Activated naive CD8-positive, alpha-beta T cell treated with anti-CD3 and anti-CD28 coated beads, Interleukin-2, amount 10 ng/mL, durations not matched to agents 7 days and 5 days (primary cell): ENCODE measurements at regions not wholly inside any gene's neighbourhood (a gene's known extent, or its start where the extent isn't known, plus 50 kb on each side); places are given as distances from the start of the nearest gene placed in this dataset.

Source experiments
- ATAC-seq: fragments of 150-1000 bp; cut with Tn5 transposase; one replicate; pipeline ENCODE4 v1.10.0; 2021; ENCODE audit warnings: low read depth, moderate library complexity
- POLR2A ChIA-PET: fragments of 350-600 bp; sonication (Branson Sonifier 250); formaldehyde crosslinking; loops from one replicate; lab custom pipeline; 2021; ENCODE audit warnings: antibody characterized with exemption; lab: Charles Lee
- DNase-seq: peaks from one replicate; pipeline ENCODE4 v3.0.0; 2021
- H3K27ac Mint-ChIP-seq: one replicate; pipeline ENCODE4 v1.8.0; 2022; ENCODE audit warnings: mild to moderate bottlenecking, mixed read lengths
- H3K27me3 Mint-ChIP-seq: one replicate; pipeline ENCODE4 v1.8.0; 2022; ENCODE audit warnings: mild to moderate bottlenecking, moderate library complexity, mixed read lengths
- H3K36me3 Mint-ChIP-seq: one replicate; pipeline ENCODE4 v1.8.0; 2021; ENCODE audit warnings: mild to moderate bottlenecking, mixed read lengths
- H3K4me1 Mint-ChIP-seq: one replicate; pipeline ENCODE4 v1.8.0; 2021; ENCODE audit warnings: mixed read lengths
- H3K4me3 Mint-ChIP-seq: one replicate; pipeline ENCODE4 v1.8.0; 2022; ENCODE audit warnings: mild to moderate bottlenecking, moderate library complexity, mixed read lengths
- H3K9me3 Mint-ChIP-seq: one replicate; pipeline ENCODE4 v1.8.0; 2021; ENCODE audit warnings: mixed read lengths

DNA sequence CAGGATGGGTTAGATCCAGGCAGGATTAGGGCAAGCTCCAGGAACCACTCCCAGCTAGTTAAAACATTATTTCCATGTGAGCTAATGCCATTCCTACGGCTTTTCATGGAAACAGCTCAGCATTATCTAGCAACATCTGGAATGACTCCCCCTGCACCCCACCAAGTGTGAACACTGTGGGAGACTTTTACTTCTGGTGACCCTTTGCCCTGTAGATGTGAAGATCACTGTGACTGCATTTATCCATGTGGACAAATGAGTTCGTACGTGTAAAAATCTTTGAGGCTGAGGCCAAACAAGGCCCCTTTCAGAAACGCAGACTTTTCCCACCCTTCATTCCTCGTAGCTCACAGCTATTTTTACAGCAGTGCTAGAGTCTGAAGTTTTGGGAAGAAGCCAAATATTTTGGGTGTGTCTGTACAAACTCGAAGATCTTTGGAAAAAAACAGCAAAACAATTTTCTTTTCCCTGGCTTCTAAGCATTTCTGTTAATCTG is 221.8 kb upstream of the SOX4 start:
- ATAC-seq (no peak), DNase-seq (no peak)
- H3K27ac Mint-ChIP-seq = no peak overlapping the region
- H3K27me3 Mint-ChIP-seq = no peaks in the 10 kb centered on the region
- H3K4me1 Mint-ChIP-seq = no peaks in the 10 kb centered on the region
- POLR2A ChIA-PET = no interaction called here
- H3K36me3 Mint-ChIP-seq = no peaks in the 10 kb centered on the region
- no peaks in the 10 kb centered on the region for H3K9me3 Mint-ChIP-seq
- H3K4me3 Mint-ChIP-seq = no peak overlapping the region

DNA sequence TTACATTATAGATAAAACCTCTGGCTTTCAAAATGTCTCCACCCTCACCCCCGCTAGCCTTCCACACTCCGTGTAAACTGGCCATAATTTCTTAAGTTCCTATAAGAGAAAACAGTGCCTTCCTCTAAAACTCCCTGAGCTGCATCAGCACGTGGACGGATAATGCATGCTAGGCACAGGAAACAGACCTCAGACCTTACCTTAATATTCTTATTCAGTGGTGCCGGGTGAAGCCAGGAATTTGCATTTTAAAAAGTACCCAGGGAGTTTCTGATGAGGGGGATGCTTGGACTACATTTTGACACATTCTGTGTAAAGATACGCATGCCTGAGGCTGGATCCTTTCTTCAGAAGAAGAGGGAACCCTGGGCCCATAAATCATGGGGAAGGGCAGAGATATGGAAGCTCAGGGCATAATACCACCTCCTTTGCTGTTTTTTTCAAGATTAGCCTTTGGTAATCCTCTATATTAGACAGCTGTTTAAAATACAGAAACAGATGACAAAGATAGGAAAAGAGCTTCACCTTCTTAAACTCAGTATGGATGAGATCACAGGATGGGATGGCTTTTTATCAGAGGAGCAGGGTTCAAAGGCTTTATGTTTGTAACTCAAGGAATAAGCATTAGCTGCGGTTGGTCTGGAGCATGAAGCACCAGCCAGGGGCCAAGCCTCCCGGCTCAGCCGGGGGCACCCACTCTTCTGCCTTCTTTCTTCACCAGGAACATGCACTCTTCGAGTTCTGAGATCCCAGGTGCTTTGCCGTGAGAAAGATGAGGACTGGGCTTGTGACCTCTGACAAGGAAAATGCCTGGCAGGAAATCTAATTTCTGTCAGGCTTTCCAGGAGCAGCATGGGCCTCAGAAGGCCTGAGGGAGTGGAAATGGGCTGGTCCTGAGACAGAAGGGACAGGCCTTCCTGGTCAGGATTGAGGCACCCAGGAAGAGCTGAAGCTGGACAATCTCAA is 218.1 kb upstream of the SOX4 start:
- Mint-ChIP-seq H3K27me3 (no peaks in the 10 kb centered on the region), H3K4me1 (no peaks in the 10 kb centered on the region), H3K9me3 (no peaks in the 10 kb centered on the region), H3K4me3 (no peak overlapping the region), H3K27ac (no peak overlapping the region), H3K36me3 (no peaks in the 10 kb centered on the region)
- ATAC-seq (no peak), DNase-seq (no peak)
- POLR2A ChIA-PET = no interaction called here

DNA sequence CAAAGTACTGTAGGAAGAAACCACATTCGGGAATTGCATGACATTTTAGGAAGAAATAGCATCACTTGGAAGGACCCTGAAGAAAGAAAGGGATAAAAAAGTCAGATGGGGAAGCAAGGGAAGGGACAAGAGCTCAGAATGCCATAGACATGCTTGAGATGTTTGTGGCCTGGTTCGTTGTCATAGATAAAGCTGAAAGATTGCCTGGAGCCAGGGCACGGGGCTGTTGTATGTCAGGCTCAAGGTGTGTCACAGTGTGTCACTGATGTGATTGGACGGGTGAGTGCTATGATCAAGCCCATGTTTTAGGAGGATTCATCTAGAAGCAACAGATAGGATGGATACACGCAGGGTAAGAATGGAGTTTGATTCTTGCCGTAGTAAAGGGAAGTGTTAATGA is 216.2 kb upstream of the SOX4 start:
- Mint-ChIP-seq H3K27me3 (no peaks in the 10 kb centered on the region), H3K4me1 (no peaks in the 10 kb centered on the region), H3K27ac (no peak overlapping the region), H3K4me3 (no peak overlapping the region), H3K36me3 (no peaks in the 10 kb centered on the region), H3K9me3 (no peaks in the 10 kb centered on the region)
- no peak for ATAC-seq
- DNase-seq = no peak
- POLR2A ChIA-PET = no interaction called here

DNA sequence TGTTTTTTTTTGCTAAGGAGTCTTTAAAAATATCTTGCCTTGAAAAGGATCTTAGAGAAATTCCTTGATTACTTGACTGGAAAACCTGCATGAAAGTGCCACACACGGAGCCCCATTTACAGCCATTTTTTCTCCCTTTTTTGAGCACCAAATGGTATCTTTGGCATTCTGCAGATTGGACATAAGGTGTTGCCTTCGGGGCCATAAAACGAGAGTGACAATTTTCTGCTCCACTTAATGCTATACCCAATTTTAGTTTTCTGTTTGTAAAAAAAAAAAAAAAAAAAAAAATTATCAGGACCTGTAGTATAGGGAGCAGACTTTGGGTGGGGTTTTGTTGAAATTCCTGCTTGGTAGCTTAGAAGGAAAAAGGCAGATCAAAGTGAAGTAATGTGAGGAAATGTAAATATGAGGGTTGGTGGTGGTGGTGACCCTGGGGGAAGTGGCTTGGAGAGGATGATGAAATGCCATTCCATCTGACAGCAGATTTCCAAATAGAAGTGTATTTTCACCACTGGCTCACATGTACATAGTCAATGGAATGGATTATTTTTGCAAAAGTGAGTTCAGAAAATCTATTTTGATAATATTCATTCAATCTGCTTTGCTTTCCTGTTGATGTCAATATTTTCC is 212.1 kb upstream of the SOX4 start:
- ATAC-seq = no peak
- H3K4me3 Mint-ChIP-seq = no peak overlapping the region
- POLR2A ChIA-PET = no interaction called here

DNA sequence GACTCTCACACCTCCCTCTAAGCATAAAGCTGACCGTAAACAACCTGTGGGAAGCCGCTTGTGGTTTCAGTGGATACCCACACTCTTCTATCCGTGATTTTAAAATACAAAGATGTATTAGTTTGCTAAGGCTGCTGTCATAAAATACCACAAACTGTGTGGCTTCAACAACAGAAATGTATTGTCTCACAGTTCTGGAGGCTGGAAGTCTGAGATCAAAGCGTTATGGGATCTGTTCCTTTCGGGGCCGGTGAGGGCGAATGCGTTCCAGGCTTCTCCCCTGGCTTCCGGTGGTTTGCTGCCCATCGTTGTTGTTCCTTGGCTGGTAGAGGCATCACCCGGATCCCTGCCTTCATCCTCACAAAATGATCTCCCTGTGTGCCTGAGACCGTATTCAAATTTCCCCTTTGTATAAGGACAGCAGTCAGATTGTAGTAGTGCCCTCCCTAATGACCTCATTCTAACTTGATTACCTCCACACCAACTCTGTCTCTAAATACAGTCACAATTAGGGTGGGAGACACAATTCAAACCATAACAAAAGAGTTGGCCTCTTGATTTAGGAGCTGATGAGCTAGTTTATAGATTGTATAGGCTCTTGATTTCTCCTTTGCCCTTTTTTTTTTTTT is 210.6 kb upstream of the SOX4 start:
- Mint-ChIP-seq H3K4me1 (no peaks in the 10 kb centered on the region), H3K4me3 (no peak overlapping the region), H3K27me3 (no peaks in the 10 kb centered on the region), H3K36me3 (no peaks in the 10 kb centered on the region), H3K9me3 (no peaks in the 10 kb centered on the region), H3K27ac (no peak overlapping the region)
- ATAC-seq = no peak
- DNase-seq = no peak
- POLR2A ChIA-PET = no interaction called here

More for the DNA sequence above, 212.1 kb upstream of the SOX4 start:
- no peak overlapping the region for H3K27ac Mint-ChIP-seq
- H3K36me3 Mint-ChIP-seq = no peaks in the 10 kb centered on the region
- no peaks in the 10 kb centered on the region for H3K4me1 Mint-ChIP-seq
- H3K9me3 Mint-ChIP-seq = no peaks in the 10 kb centered on the region
- no peaks in the 10 kb centered on the region for H3K27me3 Mint-ChIP-seq
- DNase-seq = no peak

DNA sequence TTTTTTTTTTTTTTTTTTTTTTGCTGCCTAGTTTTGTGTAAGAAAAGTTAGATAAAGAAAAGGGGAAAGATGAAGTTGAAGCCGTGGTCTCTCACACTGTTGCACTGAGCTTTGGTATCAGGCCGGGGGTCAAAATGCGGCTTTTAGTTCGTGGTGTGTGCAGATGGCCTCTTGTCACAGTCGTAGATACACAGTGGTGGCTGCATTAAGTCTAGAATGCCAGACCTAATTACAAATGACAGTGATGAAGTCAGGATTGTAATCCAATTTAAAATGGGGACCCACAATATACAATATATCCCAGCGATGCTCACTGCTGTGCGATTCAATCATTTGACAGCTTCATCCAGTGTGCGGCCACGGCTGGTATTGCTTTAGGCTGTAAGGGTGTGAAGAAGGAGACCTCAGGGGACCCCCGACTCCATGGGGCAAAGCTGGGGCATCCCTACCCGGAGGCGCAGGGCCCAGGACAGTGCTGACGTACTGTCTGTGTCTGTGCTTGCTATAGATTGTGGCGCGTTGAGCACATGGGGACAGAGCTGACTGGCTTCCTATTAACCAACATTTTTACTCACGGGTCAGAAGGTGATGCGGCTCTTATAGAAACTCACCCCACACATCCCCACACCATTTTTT is 210.0 kb upstream of the SOX4 start:
- no peak for ATAC-seq
- Mint-ChIP-seq H3K9me3 (no peaks in the 10 kb centered on the region), H3K4me3 (no peak overlapping the region), H3K27me3 (no peaks in the 10 kb centered on the region), H3K27ac (no peak overlapping the region), H3K4me1 (no peaks in the 10 kb centered on the region), H3K36me3 (no peaks in the 10 kb centered on the region)
- POLR2A ChIA-PET = no interaction called here
- no peak for DNase-seq

DNA sequence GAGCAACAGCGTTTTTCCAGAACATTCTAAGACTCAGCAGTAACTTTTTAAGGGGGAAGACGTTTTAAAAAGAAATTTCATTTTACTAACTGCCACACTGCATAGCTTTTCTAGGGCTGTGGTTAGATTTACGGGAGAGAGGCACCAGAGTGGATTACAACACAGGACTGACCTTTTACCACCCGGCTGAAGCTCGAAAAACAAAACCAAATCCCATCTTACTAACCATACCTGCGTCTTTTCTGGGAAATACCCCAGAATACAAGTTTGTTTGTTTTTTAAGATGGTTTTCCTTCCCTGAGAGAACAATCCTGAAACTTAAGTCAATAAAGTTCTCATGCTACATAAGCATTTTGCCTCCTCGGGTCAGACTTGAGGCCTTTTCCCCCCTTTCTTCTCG is 209.3 kb upstream of the SOX4 start:
- DNase-seq (no peak), ATAC-seq (no peak)
- Mint-ChIP-seq H3K4me1 (no peaks in the 10 kb centered on the region), H3K27me3 (no peaks in the 10 kb centered on the region), H3K4me3 (no peak overlapping the region), H3K36me3 (no peaks in the 10 kb centered on the region), H3K9me3 (no peaks in the 10 kb centered on the region), H3K27ac (no peak overlapping the region)
- POLR2A ChIA-PET = no interaction called here

DNA sequence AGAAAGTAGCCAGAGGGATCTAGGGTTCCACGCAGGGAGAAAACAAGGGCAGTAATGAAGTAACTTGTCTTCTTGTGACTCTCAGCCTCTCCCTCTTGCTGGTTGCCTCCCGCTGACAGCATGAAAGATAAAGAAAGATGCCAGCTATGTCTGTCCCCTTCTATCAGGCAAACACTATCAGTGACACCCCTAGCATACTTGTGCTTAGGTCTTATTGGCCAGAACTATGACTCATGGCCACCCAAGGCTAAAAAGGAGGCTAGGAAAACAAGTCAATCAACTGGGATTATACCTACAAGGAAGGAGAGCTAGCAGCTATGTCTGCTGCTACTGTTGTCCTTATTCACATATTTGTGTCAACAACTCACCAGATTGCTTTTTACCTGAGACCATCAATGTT is 206.8 kb upstream of the SOX4 start:
- no peak overlapping the region for H3K4me3 Mint-ChIP-seq
- H3K27ac Mint-ChIP-seq = no peak overlapping the region
- no peaks in the 10 kb centered on the region for H3K4me1 Mint-ChIP-seq
- ATAC-seq (no peak), DNase-seq (no peak)
- no peaks in the 10 kb centered on the region for H3K36me3 Mint-ChIP-seq
- POLR2A ChIA-PET = no interaction called here
- peaks cover 7% of the 10 kb centered on the region for H3K27me3 Mint-ChIP-seq
- H3K9me3 Mint-ChIP-seq = peaks cover 2% of the 10 kb centered on the region

DNA sequence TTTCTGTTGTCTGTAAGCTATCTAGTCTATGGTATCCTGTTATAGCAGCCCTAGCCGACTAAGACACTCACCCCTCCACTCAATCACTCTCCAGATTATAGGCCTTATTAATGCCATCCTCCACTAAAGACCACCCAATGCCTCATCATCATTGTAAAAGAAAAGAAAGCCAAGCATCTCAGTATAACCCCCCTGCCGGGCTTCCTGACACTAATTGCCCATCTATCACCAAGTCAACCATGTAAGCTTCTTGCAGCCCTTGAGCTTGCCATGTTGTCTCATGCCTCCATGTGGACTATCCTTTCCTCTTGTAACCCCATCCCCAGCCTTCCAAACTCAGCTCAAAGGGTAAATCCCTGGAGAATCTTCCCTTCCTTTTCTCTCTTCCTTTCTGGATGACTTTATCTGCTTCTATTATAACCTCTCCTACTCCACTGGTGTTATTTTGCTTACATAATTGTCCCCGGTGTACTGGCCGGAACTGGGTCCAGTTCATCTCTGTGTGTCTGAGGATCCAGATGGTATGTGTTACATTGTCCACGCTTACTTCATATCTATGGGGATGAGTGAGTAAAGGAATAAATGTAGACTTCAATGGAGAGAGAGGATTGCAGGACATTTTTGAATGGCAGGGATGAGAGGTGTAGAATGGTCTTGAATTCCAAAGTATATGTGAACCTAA is 202.9 kb upstream of the SOX4 start:
- ATAC-seq (no peak), DNase-seq (no peak)
- Mint-ChIP-seq H3K27ac (no peak overlapping the region), H3K27me3 (peaks cover 7% of the 10 kb centered on the region), H3K36me3 (no peaks in the 10 kb centered on the region), H3K4me1 (no peaks in the 10 kb centered on the region), H3K4me3 (no peak overlapping the region), H3K9me3 (peaks cover 2% of the 10 kb centered on the region)
- POLR2A ChIA-PET = no interaction called here

DNA sequence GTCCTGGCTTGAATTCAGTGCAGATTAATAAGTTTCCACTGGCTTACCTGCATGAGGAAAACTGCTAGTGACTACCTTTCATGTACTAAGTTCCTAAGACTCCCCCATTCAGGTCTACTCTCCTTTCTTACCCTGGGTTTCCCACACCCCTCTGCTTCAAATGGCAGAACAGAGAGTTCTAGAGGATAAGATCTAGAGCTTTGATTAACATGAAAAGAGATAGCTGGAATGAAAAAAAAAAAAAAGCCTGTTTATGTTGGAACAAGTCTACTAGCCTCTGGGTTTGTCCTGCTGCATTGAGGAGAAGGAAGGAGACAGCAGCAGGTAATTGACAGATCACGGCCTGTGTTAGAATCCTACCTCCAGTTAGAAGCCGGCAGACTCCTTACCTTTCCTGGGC is 201.4 kb upstream of the SOX4 start:
- DNase-seq (no peak), ATAC-seq (no peak)
- POLR2A ChIA-PET = no interaction called here
- H3K4me1 Mint-ChIP-seq = no peaks in the 10 kb centered on the region
- no peak overlapping the region for H3K4me3 Mint-ChIP-seq
- peaks cover 7% of the 10 kb centered on the region for H3K27me3 Mint-ChIP-seq
- peaks cover 2% of the 10 kb centered on the region for H3K9me3 Mint-ChIP-seq
- H3K36me3 Mint-ChIP-seq = no peaks in the 10 kb centered on the region
- no peak overlapping the region for H3K27ac Mint-ChIP-seq

DNA sequence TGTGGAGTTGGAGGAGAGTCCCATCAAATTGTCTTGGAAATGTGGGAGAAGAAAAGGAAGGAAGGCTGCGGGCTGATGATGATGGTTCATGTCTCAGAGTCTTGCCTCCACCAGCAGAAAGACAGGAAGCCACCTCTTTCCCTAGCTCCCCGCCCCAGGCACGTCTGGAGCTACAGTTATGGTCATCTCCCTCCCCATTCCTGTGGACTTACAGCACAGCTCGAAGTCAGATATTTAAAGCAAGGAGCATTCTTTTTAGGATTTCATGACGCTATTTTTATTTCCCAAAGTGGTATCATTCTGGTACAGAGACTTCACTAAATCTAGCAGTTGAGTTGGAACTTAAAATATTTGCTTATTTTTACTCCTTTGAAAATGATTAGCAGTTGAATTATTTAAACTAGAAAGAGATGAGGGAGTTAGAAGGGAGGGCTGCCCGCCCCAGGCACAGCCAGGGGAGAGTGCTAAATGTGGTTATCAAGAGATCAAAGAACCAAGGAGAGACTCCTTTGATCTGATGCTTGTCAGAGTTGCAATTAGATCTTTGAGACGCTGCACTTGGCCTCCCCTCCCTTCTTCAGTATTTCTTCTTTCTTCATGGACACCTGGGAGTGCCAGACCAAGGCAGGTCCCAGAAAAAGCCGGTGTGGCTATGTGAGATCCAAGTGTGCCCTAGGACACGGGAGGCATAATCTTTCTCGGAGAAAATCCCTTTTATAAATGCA is 199.9 kb upstream of the SOX4 start:
- Mint-ChIP-seq H3K27ac (no peak overlapping the region), H3K9me3 (peaks cover 2% of the 10 kb centered on the region), H3K27me3 (peaks cover 7% of the 10 kb centered on the region), H3K4me1 (no peaks in the 10 kb centered on the region), H3K36me3 (no peaks in the 10 kb centered on the region), H3K4me3 (no peak overlapping the region)
- POLR2A ChIA-PET = no interaction called here
- ATAC-seq = no peak
- no peak for DNase-seq

DNA sequence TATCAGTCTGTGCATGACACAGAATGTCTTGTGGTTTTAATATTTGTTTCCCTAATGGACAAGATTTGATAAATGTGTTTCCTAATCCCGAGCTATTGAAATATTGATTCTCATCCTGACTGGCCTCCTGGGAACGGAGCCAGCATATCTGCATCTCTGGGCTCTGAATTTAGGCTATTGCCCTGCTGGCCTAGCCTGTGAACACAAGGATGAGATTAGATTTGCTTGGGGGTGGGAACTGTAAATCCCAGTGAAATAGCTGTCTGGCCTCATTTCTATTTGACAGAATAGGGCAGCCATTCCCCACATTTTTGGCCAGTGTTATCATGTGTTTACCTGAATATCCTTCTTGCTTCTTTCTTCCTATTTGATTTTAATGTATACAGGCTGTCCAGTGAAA is 198.4 kb upstream of the SOX4 start:
- Mint-ChIP-seq H3K4me3 (no peak overlapping the region), H3K4me1 (no peaks in the 10 kb centered on the region), H3K36me3 (no peaks in the 10 kb centered on the region), H3K27me3 (peaks cover 7% of the 10 kb centered on the region), H3K9me3 (peaks cover 2% of the 10 kb centered on the region), H3K27ac (no peak overlapping the region)
- ATAC-seq = no peak
- no peak for DNase-seq
- POLR2A ChIA-PET = no interaction called here
